Colonic mucosa (tissue), 4 donors: ENCODE measurements at regions not wholly inside any gene's neighbourhood (a gene's known extent, or its start where the extent isn't known, plus 50 kb on each side); places are given as distances from the start of the nearest gene placed in this dataset.

ENCODE experiments used
- DNase-seq: peaks from one replicate; pipeline ENCODE4 v3.0.0-alpha.2; 2020
- H3K27ac ChIP-seq: fragments of 200-600 bp; one replicate; pipeline ENCODE4 v1.8.0; 2021
- H3K27me3 ChIP-seq: fragments of 200-600 bp; one replicate; pipeline ENCODE4 v1.8.0; 2021
- H3K36me3 ChIP-seq: fragments of 200-600 bp; one replicate; pipeline ENCODE4 v1.8.0; 2021
- H3K4me1 ChIP-seq: fragments of 200-600 bp; one replicate; pipeline ENCODE4 v1.8.0; 2021; ENCODE audit warnings: mild to moderate bottlenecking
- H3K4me3 ChIP-seq: fragments of 200-600 bp; one replicate; pipeline ENCODE4 v1.8.0; 2021
- H3K9ac ChIP-seq, 2 donors: one replicate each; pipeline ENCODE4 v1.7.0; 2013; ENCODE audit warnings: control low read depth in 2 of 2, low read depth in 2 of 2, low read length in 2 of 2
- H3K9me3 ChIP-seq: fragments of 200-600 bp; one replicate; pipeline ENCODE4 v1.8.0; 2021
- intact Hi-C: fragments of 100-400 bp; cut with DNase I; formaldehyde crosslinking; loops from one replicate; pipeline ENCODE4 v1.14.1; 2022
- TF ChIP-seq, protein P1 (sequence below): fragments of 200-600 bp; IDR thresholded peaks from one replicate; pipeline ENCODE4 v1.8.0; 2022; ENCODE audit warnings: antibody characterized with exemption, mild to moderate bottlenecking
- donor health status: healthy.
- donor health status: DM: no; HTN: no; CAD: no.
- donor health status: DM: no; HTN: no; CAD: no.

GRCh38 chr5:18778225-18778624 lies 1144.0 kb downstream of the TAF11L14 start:
- Histone ChIP-seq H3K36me3 (no peaks in the 10 kb centered on the region), H3K27me3 (no peaks in the 10 kb centered on the region), H3K9me3 (no peaks in the 10 kb centered on the region), H3K4me1 (no peaks in the 10 kb centered on the region), H3K4me3 (no peak overlapping the region), H3K27ac (no peak overlapping the region), H3K9ac (no peak overlapping the region)
- TF ChIP-seq, protein P1, sequence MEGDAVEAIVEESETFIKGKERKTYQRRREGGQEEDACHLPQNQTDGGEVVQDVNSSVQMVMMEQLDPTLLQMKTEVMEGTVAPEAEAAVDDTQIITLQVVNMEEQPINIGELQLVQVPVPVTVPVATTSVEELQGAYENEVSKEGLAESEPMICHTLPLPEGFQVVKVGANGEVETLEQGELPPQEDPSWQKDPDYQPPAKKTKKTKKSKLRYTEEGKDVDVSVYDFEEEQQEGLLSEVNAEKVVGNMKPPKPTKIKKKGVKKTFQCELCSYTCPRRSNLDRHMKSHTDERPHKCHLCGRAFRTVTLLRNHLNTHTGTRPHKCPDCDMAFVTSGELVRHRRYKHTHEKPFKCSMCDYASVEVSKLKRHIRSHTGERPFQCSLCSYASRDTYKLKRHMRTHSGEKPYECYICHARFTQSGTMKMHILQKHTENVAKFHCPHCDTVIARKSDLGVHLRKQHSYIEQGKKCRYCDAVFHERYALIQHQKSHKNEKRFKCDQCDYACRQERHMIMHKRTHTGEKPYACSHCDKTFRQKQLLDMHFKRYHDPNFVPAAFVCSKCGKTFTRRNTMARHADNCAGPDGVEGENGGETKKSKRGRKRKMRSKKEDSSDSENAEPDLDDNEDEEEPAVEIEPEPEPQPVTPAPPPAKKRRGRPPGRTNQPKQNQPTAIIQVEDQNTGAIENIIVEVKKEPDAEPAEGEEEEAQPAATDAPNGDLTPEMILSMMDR = no peak
- no peak for DNase-seq
- intact Hi-C loops = no loop called here

DNA sequence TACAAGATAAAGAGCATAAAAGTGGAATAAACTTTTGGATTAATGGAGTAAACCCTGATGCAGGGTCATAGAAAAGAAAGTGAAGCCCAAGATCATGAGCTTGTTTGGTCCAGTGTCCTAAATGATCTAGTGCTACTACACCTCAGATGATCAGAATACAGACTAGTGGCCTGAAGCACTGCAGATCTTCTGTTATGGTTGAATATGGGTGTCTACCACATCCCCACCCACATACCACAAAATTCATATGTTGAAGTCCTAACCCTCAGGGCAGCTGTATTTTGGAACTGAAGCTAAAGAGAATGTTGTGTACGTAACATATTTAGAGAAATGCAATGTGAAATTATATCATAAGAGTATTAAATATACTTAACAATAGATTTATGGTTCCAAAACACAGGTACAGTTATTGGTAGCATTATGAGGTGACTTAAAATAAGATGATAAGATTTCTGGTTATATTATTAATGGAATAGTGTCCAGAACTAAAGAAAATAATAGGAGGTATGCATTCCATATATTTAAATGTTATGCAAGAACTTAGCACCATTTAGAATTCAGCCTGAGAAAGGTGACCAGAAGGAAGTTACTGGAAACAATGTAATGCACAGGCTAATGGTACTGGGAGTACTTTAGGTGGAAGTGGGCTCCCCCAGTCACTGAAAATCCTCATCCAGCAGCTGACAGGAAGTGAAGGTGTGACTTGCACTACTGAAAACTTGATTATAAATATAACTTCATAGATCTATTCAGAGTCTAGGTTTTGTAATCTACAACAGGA lies 1155.1 kb downstream of the TAF11L14 start:
- Histone ChIP-seq H3K36me3 (no peaks in the 10 kb centered on the region), H3K4me1 (no peaks in the 10 kb centered on the region), H3K9ac (no peak overlapping the region), H3K27me3 (no peaks in the 10 kb centered on the region), H3K9me3 (no peaks in the 10 kb centered on the region), H3K4me3 (no peak overlapping the region), H3K27ac (no peak overlapping the region)
- TF ChIP-seq, protein P1 = no peak
- intact Hi-C loops = no loop called here
- no peak for DNase-seq

DNA sequence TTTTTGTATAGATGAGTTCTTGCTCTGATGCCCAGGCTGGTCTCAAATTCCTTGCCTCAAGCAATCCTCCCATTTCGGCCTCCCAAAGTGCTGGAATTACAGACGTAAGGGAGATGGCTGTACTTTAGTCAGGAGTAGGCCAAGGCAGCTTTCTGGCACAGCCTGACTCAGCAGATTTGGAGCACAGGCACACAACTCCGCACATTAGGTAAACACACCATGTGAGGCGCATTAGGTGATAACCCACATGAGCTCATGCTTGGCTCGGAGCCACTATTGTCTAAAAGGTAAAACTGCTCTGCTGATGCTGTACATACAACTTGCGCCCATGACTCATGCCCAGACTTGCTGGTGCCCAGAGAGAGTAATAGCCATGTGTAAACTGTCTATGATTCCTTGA lies 1157.9 kb downstream of the TAF11L14 start:
- no peaks in the 10 kb centered on the region for H3K27me3 ChIP-seq
- H3K27ac ChIP-seq = no peak overlapping the region
- no peaks in the 10 kb centered on the region for H3K4me1 ChIP-seq
- H3K9me3 ChIP-seq = no peaks in the 10 kb centered on the region
- TF ChIP-seq, protein P1 = no peak
- intact Hi-C loops = no loop called here
- H3K9ac ChIP-seq = no peak overlapping the region
- no peaks in the 10 kb centered on the region for H3K36me3 ChIP-seq
- H3K4me3 ChIP-seq = no peak overlapping the region
- DNase-seq = no peak

GRCh38 chr5:18797222-18797621 lies 1163.0 kb downstream of the TAF11L14 start:
- no peaks in the 10 kb centered on the region for H3K27me3 ChIP-seq
- no peak overlapping the region for H3K4me3 ChIP-seq
- no peak overlapping the region for H3K27ac ChIP-seq
- no peak for DNase-seq
- no peaks in the 10 kb centered on the region for H3K4me1 ChIP-seq
- no peaks in the 10 kb centered on the region for H3K9me3 ChIP-seq
- H3K9ac ChIP-seq = no peak overlapping the region
- TF ChIP-seq, protein P1 = no peak
- no peaks in the 10 kb centered on the region for H3K36me3 ChIP-seq
- intact Hi-C loops = no loop called here

GRCh38 chr5:18798058-18798457 lies 1163.8 kb downstream of the TAF11L14 start:
- TF ChIP-seq, protein P1 = no peak
- intact Hi-C loops = no loop called here

More at GRCh38 chr5:18798058-18798457, 1163.8 kb downstream of the TAF11L14 start:
- no peak for DNase-seq
- no peaks in the 10 kb centered on the region for H3K36me3 ChIP-seq
- H3K4me1 ChIP-seq = no peaks in the 10 kb centered on the region
- no peaks in the 10 kb centered on the region for H3K9me3 ChIP-seq
- H3K4me3 ChIP-seq = no peak overlapping the region
- H3K27me3 ChIP-seq = no peaks in the 10 kb centered on the region
- no peak overlapping the region for H3K9ac ChIP-seq
- H3K27ac ChIP-seq = no peak overlapping the region
